Activated CD4-positive, alpha-beta T cell treated with anti-CD3 and anti-CD28 coated beads, Interleukin-2, amount 50 U/mL, for 4 hours (primary cell): ENCODE measurements at regions not wholly inside any gene's neighbourhood (a gene's known extent, or its start where the extent isn't known, plus 50 kb on each side); places are given as distances from the start of the nearest gene placed in this dataset.
"Not testable (repeated sequence)": the region's sequence is repeated elsewhere in the genome, so short reads cannot be mapped to it uniquely, and the experiment has no call there.

Experiments
- DNase-seq, 2 experiments: peaks; one replicate each; pipeline ENCODE4 v3.0.0-alpha.2; 2020

GRCh38 chr4:3882316-3882885, 116.2 kb downstream of the ADRA2C start:
- DNase-seq: not testable (repeated sequence)

GRCh38 chr4:3884261-3884660, 118.1 kb downstream of the ADRA2C start:
- not testable (repeated sequence) for DNase-seq

- not testable (repeated sequence) for DNase-seq
These were observed 127.4 kb downstream of the ADRA2C start for GRCh38 chr4:3893590-3893989.

GRCh38 chr4:3894086-3894959, 128.1 kb downstream of the ADRA2C start:
- not testable (repeated sequence) for DNase-seq

- no peak for DNase-seq
These were observed 130.3 kb downstream of the ADRA2C start for GRCh38 chr4:3896441-3896840.

- DNase-seq: not testable (repeated sequence)
These were observed 130.8 kb downstream of the ADRA2C start for GRCh38 chr4:3896871-3897578.

- DNase-seq: no peak
These were observed 131.9 kb downstream of the ADRA2C start for GRCh38 chr4:3898098-3898497.

GRCh38 chr4:3898928-3899327, 132.7 kb downstream of the ADRA2C start:
- not testable (repeated sequence) for DNase-seq

- DNase-seq: not testable (repeated sequence)
These were observed 138.2 kb downstream of the ADRA2C start for GRCh38 chr4:3904264-3904955.

GRCh38 chr4:3909616-3910015, 143.4 kb downstream of the ADRA2C start:
- DNase-seq: not testable (repeated sequence)

GRCh38 chr4:3910161-3910950, 144.2 kb downstream of the ADRA2C start:
- not testable (repeated sequence) for DNase-seq

GRCh38 chr4:3911252-3911856, 145.2 kb downstream of the ADRA2C start:
- no peak for DNase-seq

GRCh38 chr4:3914511-3914910, 148.3 kb downstream of the ADRA2C start:
- DNase-seq: not testable (repeated sequence)

- DNase-seq: not testable (repeated sequence)
These were observed 153.3 kb downstream of the ADRA2C start for GRCh38 chr4:3919509-3919908.

GRCh38 chr4:3921902-3922301, 155.7 kb downstream of the ADRA2C start:
- not testable (repeated sequence) for DNase-seq

GRCh38 chr4:3925841-3926240, 159.7 kb downstream of the ADRA2C start:
- not testable (repeated sequence) for DNase-seq

GRCh38 chr4:3926271-3926670, 160.1 kb downstream of the ADRA2C start:
- not testable (repeated sequence) for DNase-seq

GRCh38 chr4:3926969-3927755, 161.0 kb downstream of the ADRA2C start:
- DNase-seq: not testable (repeated sequence)

- DNase-seq: not testable (repeated sequence)
These were observed 163.2 kb downstream of the ADRA2C start for GRCh38 chr4:3929431-3929830.

- not testable (repeated sequence) for DNase-seq
These were observed 166.5 kb downstream of the ADRA2C start for GRCh38 chr4:3932734-3933133.

- not testable (repeated sequence) for DNase-seq
These were observed 169.2 kb downstream of the ADRA2C start for GRCh38 chr4:3935406-3935805.
